Panc1 (cell line): ENCODE measurements at regions not wholly inside any gene's neighbourhood (a gene's known extent, or its start where the extent isn't known, plus 50 kb on each side); places are given as distances from the start of the nearest gene placed in this dataset.

Source experiments
- TF ChIP-seq, protein P1 (sequence below): fragments of 450-650 bp; IDR thresholded peaks from 2 replicates; pipeline ENCODE4 v1.5.1; 2017; ENCODE audit warnings: mild to moderate bottlenecking
- TF ChIP-seq, protein P2 (sequence below), 2 experiments: IDR thresholded peaks; 2 replicates each; pipeline ENCODE4 v1.6.1; 2011 to 2012; ENCODE audit warnings: low read depth in 2 of 2, control low read depth in 1 of 2, low read length in 1 of 2, mild to moderate bottlenecking in 1 of 2, moderate library complexity in 1 of 2; ENCODE audit not compliant: insufficient read depth in 1 of 2

DNA sequence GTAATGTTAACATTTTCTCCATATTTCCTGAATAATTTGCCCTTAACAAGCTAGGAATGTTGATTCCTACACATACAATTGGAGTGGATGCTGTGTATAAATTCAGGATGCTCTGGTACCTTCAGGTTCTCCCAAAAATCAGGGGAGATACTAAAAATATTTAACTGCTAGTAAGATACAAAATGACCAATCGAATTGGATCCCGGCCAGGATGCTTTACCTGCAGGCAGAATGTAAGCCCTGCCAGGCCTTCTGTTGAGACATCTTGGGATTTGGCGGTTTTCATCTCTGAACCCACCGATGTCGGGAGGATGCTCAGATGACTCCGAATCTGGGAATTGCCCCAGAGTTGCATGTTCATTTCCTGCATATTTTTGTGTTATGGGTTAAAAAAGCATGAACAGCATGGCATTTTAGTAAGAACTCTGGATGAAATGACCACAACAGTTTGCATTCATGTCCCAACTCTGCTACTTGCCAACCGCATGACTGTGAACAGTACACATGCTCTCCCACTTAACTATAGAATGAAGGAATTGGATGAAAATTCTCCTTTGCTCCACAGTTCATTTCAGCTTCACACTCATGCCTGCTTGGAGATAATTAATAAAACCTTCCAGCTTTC is 241.4 kb upstream of the TBL1XR1 start:
- TF ChIP-seq, protein P1, sequence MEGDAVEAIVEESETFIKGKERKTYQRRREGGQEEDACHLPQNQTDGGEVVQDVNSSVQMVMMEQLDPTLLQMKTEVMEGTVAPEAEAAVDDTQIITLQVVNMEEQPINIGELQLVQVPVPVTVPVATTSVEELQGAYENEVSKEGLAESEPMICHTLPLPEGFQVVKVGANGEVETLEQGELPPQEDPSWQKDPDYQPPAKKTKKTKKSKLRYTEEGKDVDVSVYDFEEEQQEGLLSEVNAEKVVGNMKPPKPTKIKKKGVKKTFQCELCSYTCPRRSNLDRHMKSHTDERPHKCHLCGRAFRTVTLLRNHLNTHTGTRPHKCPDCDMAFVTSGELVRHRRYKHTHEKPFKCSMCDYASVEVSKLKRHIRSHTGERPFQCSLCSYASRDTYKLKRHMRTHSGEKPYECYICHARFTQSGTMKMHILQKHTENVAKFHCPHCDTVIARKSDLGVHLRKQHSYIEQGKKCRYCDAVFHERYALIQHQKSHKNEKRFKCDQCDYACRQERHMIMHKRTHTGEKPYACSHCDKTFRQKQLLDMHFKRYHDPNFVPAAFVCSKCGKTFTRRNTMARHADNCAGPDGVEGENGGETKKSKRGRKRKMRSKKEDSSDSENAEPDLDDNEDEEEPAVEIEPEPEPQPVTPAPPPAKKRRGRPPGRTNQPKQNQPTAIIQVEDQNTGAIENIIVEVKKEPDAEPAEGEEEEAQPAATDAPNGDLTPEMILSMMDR, result no peak
- TF ChIP-seq, protein P2, sequence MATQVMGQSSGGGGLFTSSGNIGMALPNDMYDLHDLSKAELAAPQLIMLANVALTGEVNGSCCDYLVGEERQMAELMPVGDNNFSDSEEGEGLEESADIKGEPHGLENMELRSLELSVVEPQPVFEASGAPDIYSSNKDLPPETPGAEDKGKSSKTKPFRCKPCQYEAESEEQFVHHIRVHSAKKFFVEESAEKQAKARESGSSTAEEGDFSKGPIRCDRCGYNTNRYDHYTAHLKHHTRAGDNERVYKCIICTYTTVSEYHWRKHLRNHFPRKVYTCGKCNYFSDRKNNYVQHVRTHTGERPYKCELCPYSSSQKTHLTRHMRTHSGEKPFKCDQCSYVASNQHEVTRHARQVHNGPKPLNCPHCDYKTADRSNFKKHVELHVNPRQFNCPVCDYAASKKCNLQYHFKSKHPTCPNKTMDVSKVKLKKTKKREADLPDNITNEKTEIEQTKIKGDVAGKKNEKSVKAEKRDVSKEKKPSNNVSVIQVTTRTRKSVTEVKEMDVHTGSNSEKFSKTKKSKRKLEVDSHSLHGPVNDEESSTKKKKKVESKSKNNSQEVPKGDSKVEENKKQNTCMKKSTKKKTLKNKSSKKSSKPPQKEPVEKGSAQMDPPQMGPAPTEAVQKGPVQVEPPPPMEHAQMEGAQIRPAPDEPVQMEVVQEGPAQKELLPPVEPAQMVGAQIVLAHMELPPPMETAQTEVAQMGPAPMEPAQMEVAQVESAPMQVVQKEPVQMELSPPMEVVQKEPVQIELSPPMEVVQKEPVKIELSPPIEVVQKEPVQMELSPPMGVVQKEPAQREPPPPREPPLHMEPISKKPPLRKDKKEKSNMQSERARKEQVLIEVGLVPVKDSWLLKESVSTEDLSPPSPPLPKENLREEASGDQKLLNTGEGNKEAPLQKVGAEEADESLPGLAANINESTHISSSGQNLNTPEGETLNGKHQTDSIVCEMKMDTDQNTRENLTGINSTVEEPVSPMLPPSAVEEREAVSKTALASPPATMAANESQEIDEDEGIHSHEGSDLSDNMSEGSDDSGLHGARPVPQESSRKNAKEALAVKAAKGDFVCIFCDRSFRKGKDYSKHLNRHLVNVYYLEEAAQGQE (IDR thresholded peaks at IDR 0.05; ENCODE audit: insufficient read depth in 1 of 2, low read depth in 2 of 2, low read length in 1 of 2), result no peak
